ENCODE measurements at regions not wholly inside any gene's neighbourhood (a gene's known extent, or its start where the extent isn't known, plus 50 kb on each side); places are given as distances from the start of the nearest gene placed in this dataset.

- CTCF ChIA-PET: no interaction called here
- H4K20me1 ChIP-seq (ENCODE audit: insufficient read depth): no peaks in the 10 kb centered on the region
- DNase-seq: no peak
- POLR2A ChIA-PET: no interaction called here
- no peak overlapping the region; the same call in 1 of the 2 replicates for H2AFZ ChIP-seq (ENCODE audit: low read depth)
- H3K36me3 ChIP-seq (replicated peaks in 1 of 2; ENCODE audit: control insufficient read depth in 1 of 2, insufficient read depth in 2 of 2, low read length in 1 of 2): no peaks in the 10 kb centered on the region
- no peak overlapping the region for H3K9ac ChIP-seq
- H3K9me3 ChIP-seq: no peaks in the 10 kb centered on the region
- no peaks in the 10 kb centered on the region for H3K9me2 ChIP-seq
- H3K27ac ChIP-seq (ENCODE audit: low read depth in 2 of 2, low read length in 1 of 2): no peak overlapping the region
- H3F3A ChIP-seq (replicated peaks; ENCODE audit: insufficient read depth): no peaks in the 10 kb centered on the region
- H3K4me2 ChIP-seq: no peak overlapping the region
- no peaks in the 10 kb centered on the region for H3K79me2 ChIP-seq (ENCODE audit: insufficient read depth)
- H3K4me1 ChIP-seq (ENCODE audit: control insufficient read depth in 1 of 2, insufficient read depth in 2 of 2, low read depth in 1 of 2, low read length in 1 of 2): no peaks in the 10 kb centered on the region
- 95% methylated on average over 5 of the region's 5 CpGs for WGBS (ENCODE audit: low lambda C conversion rate)
- no peak overlapping the region for H3K4me3 ChIP-seq (ENCODE audit: low read depth in 2 of 2, low read length in 1 of 2)
- TF ChIP-seq EZH2phosphoT487 (IDR thresholded peaks at IDR 0.05; ENCODE audit: borderline replicate concordance, low read depth) (no peak), USF1 (IDR thresholded peaks at IDR 0.05; ENCODE audit: borderline replicate concordance, low read depth) (no peak), FOXM1 (IDR thresholded peaks at IDR 0.05; ENCODE audit: low read depth) (no peak), POLR2AphosphoS5 (IDR thresholded peaks at IDR 0.05; ENCODE audit: low read depth, low read length) (no peak), RXRA (IDR thresholded peaks at IDR 0.05; ENCODE audit: borderline replicate concordance, low read depth) (no peak), YY1 (IDR thresholded peaks at IDR 0.05; ENCODE audit: low read depth) (no peak), NFIC (IDR thresholded peaks at IDR 0.05; ENCODE audit: borderline replicate concordance) (no peak), ZBTB33 (IDR thresholded peaks at IDR 0.05; ENCODE audit: borderline replicate concordance, low read depth) (no peak), EP300 (IDR thresholded peaks at IDR 0.05; ENCODE audit: borderline replicate concordance in 1 of 2, low read depth in 1 of 2, low read length in 1 of 2) (no peak)
- no peaks in the 10 kb centered on the region for H3K27me3 ChIP-seq (ENCODE audit: insufficient read depth)
Measured at GRCh38 chr17:30586818-30587595, 109.8 kb downstream of the GOSR1 start.

GRCh38 chr17:30584810-30585209, 107.6 kb downstream of the GOSR1 start:
- Histone ChIP-seq H3K4me1 (ENCODE audit: control insufficient read depth in 1 of 2, insufficient read depth in 2 of 2, low read depth in 1 of 2, low read length in 1 of 2) (no peaks in the 10 kb centered on the region), H3K9ac (no peak overlapping the region), H3K27me3 (ENCODE audit: insufficient read depth) (no peaks in the 10 kb centered on the region), H2AFZ (ENCODE audit: low read depth) (no peak overlapping the region), H3F3A (replicated peaks; ENCODE audit: insufficient read depth) (no peaks in the 10 kb centered on the region), H3K4me3 (ENCODE audit: low read depth in 2 of 2, low read length in 1 of 2) (no peak overlapping the region), H3K9me2 (no peaks in the 10 kb centered on the region), H3K79me2 (ENCODE audit: insufficient read depth) (no peaks in the 10 kb centered on the region), H3K9me3 (no peaks in the 10 kb centered on the region), H3K36me3 (replicated peaks in 1 of 2; ENCODE audit: control insufficient read depth in 1 of 2, insufficient read depth in 2 of 2, low read length in 1 of 2) (no peaks in the 10 kb centered on the region), H3K27ac (ENCODE audit: low read depth in 2 of 2, low read length in 1 of 2) (no peak overlapping the region), H4K20me1 (ENCODE audit: insufficient read depth) (no peaks in the 10 kb centered on the region), H3K4me2 (no peak overlapping the region)
- WGBS (ENCODE audit: low lambda C conversion rate): 60% methylated on average over 5 of the region's 5 CpGs
- ChIA-PET CTCF (no interaction called here), POLR2A (no interaction called here)
- DNase-seq: no peak
- TF ChIP-seq JUND (IDR thresholded peaks at IDR 0.05) (no peak), MXI1 (IDR thresholded peaks at IDR 0.05; ENCODE audit: low read depth, low read length) (no peak), TEAD4 (IDR thresholded peaks at IDR 0.05; ENCODE audit: borderline replicate concordance, insufficient read depth) (no peak), RAD21 (IDR thresholded peaks at IDR 0.05; ENCODE audit: low read length) (no peak), EP300 (IDR thresholded peaks at IDR 0.05; ENCODE audit: borderline replicate concordance in 1 of 2, low read depth in 1 of 2, low read length in 1 of 2) (no peak), RCOR1 (IDR thresholded peaks at IDR 0.05; ENCODE audit: low read length) (no peak), MAX (IDR thresholded peaks at IDR 0.05; ENCODE audit: low read depth) (no peak), GATA2 (CRISPR knock-in tag; IDR thresholded peaks at IDR 0.05) (no peak), ELF1 (IDR thresholded peaks at IDR 0.05) (no peak), TCF12 (IDR thresholded peaks at IDR 0.05) (no peak), SIN3A (IDR thresholded peaks at IDR 0.05; ENCODE audit: borderline replicate concordance, low read depth, low read length) (no peak), FOXJ3 (CRISPR knock-in tag; IDR thresholded peaks at IDR 0.05) (no peak), NFIC (IDR thresholded peaks at IDR 0.05; ENCODE audit: borderline replicate concordance) (no peak), NRF1 (IDR thresholded peaks at IDR 0.05; ENCODE audit: low read depth, low read length) (no peak), RFX5 (IDR thresholded peaks at IDR 0.05; ENCODE audit: low read length) (no peak)
- TF ChIP-seq, protein P1, sequence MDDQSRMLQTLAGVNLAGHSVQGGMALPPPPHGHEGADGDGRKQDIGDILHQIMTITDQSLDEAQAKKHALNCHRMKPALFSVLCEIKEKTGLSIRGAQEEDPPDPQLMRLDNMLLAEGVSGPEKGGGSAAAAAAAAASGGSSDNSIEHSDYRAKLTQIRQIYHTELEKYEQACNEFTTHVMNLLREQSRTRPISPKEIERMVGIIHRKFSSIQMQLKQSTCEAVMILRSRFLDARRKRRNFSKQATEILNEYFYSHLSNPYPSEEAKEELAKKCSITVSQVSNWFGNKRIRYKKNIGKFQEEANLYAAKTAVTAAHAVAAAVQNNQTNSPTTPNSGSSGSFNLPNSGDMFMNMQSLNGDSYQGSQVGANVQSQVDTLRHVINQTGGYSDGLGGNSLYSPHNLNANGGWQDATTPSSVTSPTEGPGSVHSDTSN (IDR thresholded peaks at IDR 0.05): no peak
